ENCODE measurements at regions not wholly inside any gene's neighbourhood (a gene's known extent, or its start where the extent isn't known, plus 50 kb on each side); places are given as distances from the start of the nearest gene placed in this dataset.

- TF ChIP-seq EZH2 (IDR thresholded peaks at IDR 0.05; ENCODE audit: insufficient read depth, poor library complexity, severe bottlenecking) = no peak
- no peak for TF ChIP-seq EZH2phosphoT487 (IDR thresholded peaks at IDR 0.05; ENCODE audit: insufficient read depth, low read depth)
- WGBS, 2 experiments (ENCODE audit: low coverage in 1 of 2, low lambda C conversion rate in 2 of 2, missing lambda C conversion rate in 2 of 2) = 88 to 94% methylated on average over 1 of the region's 1 CpG
- Histone ChIP-seq H3K9me3 (ENCODE audit: low read depth) (no peaks in the 10 kb centered on the region), H3K36me3 (ENCODE audit: low read depth) (no peaks in the 10 kb centered on the region), H3K27me3 (replicated peaks; ENCODE audit: insufficient read depth) (no peaks in the 10 kb centered on the region), H3K9me2 (ENCODE audit: insufficient read depth) (no peaks in the 10 kb centered on the region), H3K27ac (no peak overlapping the region), H3K79me2 (ENCODE audit: insufficient read depth) (no peaks in the 10 kb centered on the region), H4K20me1 (ENCODE audit: insufficient read depth) (no peaks in the 10 kb centered on the region), H3F3A (ENCODE audit: insufficient read depth) (peaks cover 14% of the 10 kb centered on the region; the same call in 1 of the 2 replicates), H3K9ac (no peak overlapping the region), H2AFZ (no peak overlapping the region), H3K4me3 (no peak overlapping the region), H3K4me1 (ENCODE audit: insufficient read depth) (peaks cover 37% of the 10 kb centered on the region), H3K4me2 (ENCODE audit: unreplicated experiment) (no peak overlapping the region)
- in situ Hi-C loops (cut with MboI) = no loop called here
- DNase-seq = no peak
These were observed 642.0 kb downstream of the XPNPEP1 start for GRCh38 chr10:109281347-109281746.

GRCh38 chr10:109280837-109281236, 642.5 kb downstream of the XPNPEP1 start:
- H3K4me1 ChIP-seq (ENCODE audit: insufficient read depth) = peaks cover 37% of the 10 kb centered on the region
- TF ChIP-seq EZH2 (IDR thresholded peaks at IDR 0.05; ENCODE audit: insufficient read depth, poor library complexity, severe bottlenecking) (no peak), EZH2phosphoT487 (IDR thresholded peaks at IDR 0.05; ENCODE audit: insufficient read depth, low read depth) (no peak)
- H3K36me3 ChIP-seq (ENCODE audit: low read depth) = no peaks in the 10 kb centered on the region
- in situ Hi-C loops (cut with MboI) = no loop called here
- no peak overlapping the region for H3K4me3 ChIP-seq
- no peaks in the 10 kb centered on the region for H3K79me2 ChIP-seq (ENCODE audit: insufficient read depth)
- no peak overlapping the region for H3K4me2 ChIP-seq (ENCODE audit: unreplicated experiment)
- no peaks in the 10 kb centered on the region for H3K9me3 ChIP-seq (ENCODE audit: low read depth)
- no peaks in the 10 kb centered on the region for H3K9me2 ChIP-seq (ENCODE audit: insufficient read depth)
- WGBS, 2 experiments (ENCODE audit: low coverage in 1 of 2, low lambda C conversion rate in 2 of 2, missing lambda C conversion rate in 2 of 2) = 70 to 74% methylated on average over 8 of the region's 8 CpGs
- DNase-seq = no peak
- no peak overlapping the region for H2AFZ ChIP-seq
- H4K20me1 ChIP-seq (ENCODE audit: insufficient read depth) = no peaks in the 10 kb centered on the region
- peaks cover 14% of the 10 kb centered on the region; the same call in 1 of the 2 replicates for H3F3A ChIP-seq (ENCODE audit: insufficient read depth)
- H3K27ac ChIP-seq = no peak overlapping the region
- no peak overlapping the region for H3K9ac ChIP-seq
- no peaks in the 10 kb centered on the region for H3K27me3 ChIP-seq (replicated peaks; ENCODE audit: insufficient read depth)

GRCh38 chr10:109277456-109277855, 645.9 kb downstream of the XPNPEP1 start:
- Histone ChIP-seq H3K4me2 (ENCODE audit: unreplicated experiment) (peak overlapping the region; percentile 7), H4K20me1 (ENCODE audit: insufficient read depth) (no peaks in the 10 kb centered on the region), H3K79me2 (ENCODE audit: insufficient read depth) (no peaks in the 10 kb centered on the region), H3K9me3 (ENCODE audit: low read depth) (no peaks in the 10 kb centered on the region), H3K4me3 (no peak overlapping the region), H3K9me2 (ENCODE audit: insufficient read depth) (no peaks in the 10 kb centered on the region), H3K9ac (no peak overlapping the region), H3K27ac (no peak overlapping the region), H3K27me3 (replicated peaks; ENCODE audit: insufficient read depth) (no peaks in the 10 kb centered on the region), H3K36me3 (ENCODE audit: low read depth) (no peaks in the 10 kb centered on the region), H2AFZ (peak overlapping the region; percentile 55), H3F3A (ENCODE audit: insufficient read depth) (peaks cover 6% of the 10 kb centered on the region; the same call in 1 of the 2 replicates), H3K4me1 (ENCODE audit: insufficient read depth) (peaks cover 19% of the 10 kb centered on the region)
- TF ChIP-seq EZH2phosphoT487 (IDR thresholded peaks at IDR 0.05; ENCODE audit: insufficient read depth, low read depth) (no peak), EZH2 (IDR thresholded peaks at IDR 0.05; ENCODE audit: insufficient read depth, poor library complexity, severe bottlenecking) (no peak)
- 53 to 66% methylated on average over 1 of the region's 1 CpG for WGBS, 2 experiments (ENCODE audit: low coverage in 1 of 2, low lambda C conversion rate in 2 of 2, missing lambda C conversion rate in 2 of 2)
- in situ Hi-C loops (cut with MboI) = no loop called here
- DNase-seq = peak; percentile 35

- Histone ChIP-seq H3K9me2 (ENCODE audit: insufficient read depth) (no peaks in the 10 kb centered on the region), H3K4me1 (ENCODE audit: insufficient read depth) (peaks cover 12% of the 10 kb centered on the region), H2AFZ (no peak overlapping the region), H4K20me1 (ENCODE audit: insufficient read depth) (no peaks in the 10 kb centered on the region), H3K9me3 (ENCODE audit: low read depth) (no peaks in the 10 kb centered on the region), H3K4me2 (ENCODE audit: unreplicated experiment) (no peak overlapping the region), H3K4me3 (no peak overlapping the region), H3K27me3 (replicated peaks; ENCODE audit: insufficient read depth) (no peaks in the 10 kb centered on the region), H3K9ac (no peak overlapping the region), H3K79me2 (ENCODE audit: insufficient read depth) (no peaks in the 10 kb centered on the region), H3K27ac (no peak overlapping the region), H3K36me3 (ENCODE audit: low read depth) (no peaks in the 10 kb centered on the region), H3F3A (ENCODE audit: insufficient read depth) (no peaks in the 10 kb centered on the region)
- in situ Hi-C loops (cut with MboI) = no loop called here
- 39 to 46% methylated on average over 1 of the region's 1 CpG for WGBS, 2 experiments (ENCODE audit: low coverage in 1 of 2, low lambda C conversion rate in 2 of 2, missing lambda C conversion rate in 2 of 2)
- DNase-seq = no peak
- TF ChIP-seq EZH2 (IDR thresholded peaks at IDR 0.05; ENCODE audit: insufficient read depth, poor library complexity, severe bottlenecking) = no peak
These were observed 647.4 kb downstream of the XPNPEP1 start for GRCh38 chr10:109275960-109276359.

GRCh38 chr10:109274681-109275080, 648.6 kb downstream of the XPNPEP1 start:
- Histone ChIP-seq H3K4me2 (ENCODE audit: unreplicated experiment) (no peak overlapping the region), H3K9me2 (ENCODE audit: insufficient read depth) (no peaks in the 10 kb centered on the region), H3K4me3 (no peak overlapping the region), H3K79me2 (ENCODE audit: insufficient read depth) (no peaks in the 10 kb centered on the region), H3K36me3 (ENCODE audit: low read depth) (no peaks in the 10 kb centered on the region), H3K9me3 (ENCODE audit: low read depth) (no peaks in the 10 kb centered on the region), H2AFZ (no peak overlapping the region), H3K9ac (no peak overlapping the region), H3F3A (ENCODE audit: insufficient read depth) (no peaks in the 10 kb centered on the region), H3K27ac (no peak overlapping the region), H3K27me3 (replicated peaks; ENCODE audit: insufficient read depth) (no peaks in the 10 kb centered on the region), H3K4me1 (ENCODE audit: insufficient read depth) (peaks cover 12% of the 10 kb centered on the region), H4K20me1 (ENCODE audit: insufficient read depth) (no peaks in the 10 kb centered on the region)
- 77 to 78% methylated on average over 2 of the region's 2 CpGs for WGBS, 2 experiments (ENCODE audit: low coverage in 1 of 2, low lambda C conversion rate in 2 of 2, missing lambda C conversion rate in 2 of 2)
- in situ Hi-C loops (cut with MboI) = no loop called here
- TF ChIP-seq EZH2phosphoT487 (IDR thresholded peaks at IDR 0.05; ENCODE audit: insufficient read depth, low read depth) (no peak), EZH2 (IDR thresholded peaks at IDR 0.05; ENCODE audit: insufficient read depth, poor library complexity, severe bottlenecking) (no peak)
- no peak for DNase-seq

Data from GM23248 (cell line).